GM19023 (cell line): ENCODE measurements at regions not wholly inside any gene's neighbourhood (a gene's known extent, or its start where the extent isn't known, plus 50 kb on each side); places are given as distances from the start of the nearest gene placed in this dataset.
"Not testable (repeated sequence)": the region's sequence is repeated elsewhere in the genome, so short reads cannot be mapped to it uniquely, and the experiment has no call there.

ENCODE experiments used
- ATAC-seq: cut with Tn5 transposase; IDR thresholded peaks from one replicate; pipeline ENCODE4 v1.9.1; 2021; ENCODE audit warnings: mild to moderate bottlenecking, moderate library complexity; ENCODE audit not compliant: unreplicated experiment

GRCh38 chr13:22941495-22941894, 239.3 kb upstream of the SGCG start:
- ATAC-seq, result not testable (repeated sequence)

GRCh38 chr13:22942831-22943230, 237.9 kb upstream of the SGCG start:
- not testable (repeated sequence) for ATAC-seq

GRCh38 chr13:22944378-22944777, 236.4 kb upstream of the SGCG start:
- no peak for ATAC-seq

GRCh38 chr13:22945321-22946226, 235.2 kb upstream of the SGCG start:
- ATAC-seq, result no peak

- no peak for ATAC-seq
Observed at GRCh38 chr13:22948421-22948820, 232.4 kb upstream of the SGCG start.

- not testable (repeated sequence) for ATAC-seq
Observed at GRCh38 chr13:22952018-22952417, 228.8 kb upstream of the SGCG start.

- ATAC-seq, result not testable (repeated sequence)
Observed at GRCh38 chr13:22955147-22955546, 225.6 kb upstream of the SGCG start.

GRCh38 chr13:22956456-22957115, 224.2 kb upstream of the SGCG start:
- ATAC-seq, result not testable (repeated sequence)

GRCh38 chr13:22959859-22960258, 220.9 kb upstream of the SGCG start:
- not testable (repeated sequence) for ATAC-seq

GRCh38 chr13:22960827-22961226, 220.0 kb upstream of the SGCG start:
- no peak for ATAC-seq

- ATAC-seq, result not testable (repeated sequence)
Observed at GRCh38 chr13:22961342-22961741, 219.4 kb upstream of the SGCG start.

- no peak for ATAC-seq
Observed at GRCh38 chr13:22961835-22962537, 218.8 kb upstream of the SGCG start.

GRCh38 chr13:22963384-22964053, 217.3 kb upstream of the SGCG start:
- not testable (repeated sequence) for ATAC-seq

GRCh38 chr13:22964245-22964966, 216.4 kb upstream of the SGCG start:
- no peak for ATAC-seq

GRCh38 chr13:22965011-22965857, 215.5 kb upstream of the SGCG start:
- ATAC-seq, result not testable (repeated sequence)

- ATAC-seq, result not testable (repeated sequence)
Observed at GRCh38 chr13:22965858-22966239, 214.9 kb upstream of the SGCG start.

- not testable (repeated sequence) for ATAC-seq
Observed at GRCh38 chr13:22966753-22967152, 214.0 kb upstream of the SGCG start.

GRCh38 chr13:22967669-22968068, 213.1 kb upstream of the SGCG start:
- no peak for ATAC-seq

GRCh38 chr13:22979952-22980351, 200.8 kb upstream of the SGCG start:
- ATAC-seq, result no peak
